NCI-H1694 (cell line): ENCODE measurements at regions not wholly inside any gene's neighbourhood (a gene's known extent, or its start where the extent isn't known, plus 50 kb on each side); places are given as distances from the start of the nearest gene placed in this dataset.

Experiments
- DNase-seq: peaks from one replicate; lab custom pipeline; 2025; lab: John Stamatoyannopoulos, UW

GRCh38 chr5:97591781-97592180 lies 408.7 kb upstream of the RIOK2 start:
- DNase-seq: no peak

GRCh38 chr5:97600486-97600885 lies 417.4 kb upstream of the RIOK2 start:
- DNase-seq: no peak

DNA sequence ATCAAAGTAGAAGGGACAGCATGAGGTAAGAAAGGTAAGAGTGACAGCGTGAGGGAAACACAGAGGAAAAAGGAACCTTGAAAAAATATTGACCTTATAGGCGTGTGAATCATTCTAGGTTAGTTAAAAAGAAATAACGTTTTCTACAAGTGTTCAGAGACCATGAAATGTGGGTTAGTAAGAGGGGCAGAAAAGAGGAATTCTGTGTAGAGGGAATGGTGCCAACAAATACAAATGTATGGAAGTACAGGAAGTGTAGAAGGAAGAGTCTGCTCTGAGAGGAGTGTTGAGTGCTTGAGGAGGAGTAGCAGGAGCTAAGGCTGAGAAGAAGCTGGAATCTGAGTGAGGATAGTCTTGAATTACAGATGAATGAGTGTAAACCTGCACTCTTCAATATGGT lies 418.6 kb upstream of the RIOK2 start:
- no peak for DNase-seq

DNA sequence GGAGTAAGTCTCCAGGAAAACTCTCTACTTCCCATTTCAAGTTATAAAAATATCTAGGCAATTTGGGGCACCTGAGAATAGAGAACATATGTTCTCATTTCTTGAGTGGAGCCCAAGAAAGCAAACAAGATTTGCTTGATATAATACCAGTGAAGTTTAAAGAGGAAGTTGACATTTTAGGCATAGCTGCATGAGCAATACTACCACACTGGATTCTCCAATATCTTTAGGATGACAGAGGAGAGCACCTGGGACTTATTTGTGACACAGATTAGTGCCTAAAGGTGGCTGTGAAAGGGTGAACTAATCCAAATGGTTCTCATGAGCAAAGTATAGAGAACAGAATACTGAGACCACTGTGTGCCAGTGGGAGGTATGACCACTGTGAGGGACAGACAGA lies 423.5 kb upstream of the RIOK2 start:
- no peak for DNase-seq

DNA sequence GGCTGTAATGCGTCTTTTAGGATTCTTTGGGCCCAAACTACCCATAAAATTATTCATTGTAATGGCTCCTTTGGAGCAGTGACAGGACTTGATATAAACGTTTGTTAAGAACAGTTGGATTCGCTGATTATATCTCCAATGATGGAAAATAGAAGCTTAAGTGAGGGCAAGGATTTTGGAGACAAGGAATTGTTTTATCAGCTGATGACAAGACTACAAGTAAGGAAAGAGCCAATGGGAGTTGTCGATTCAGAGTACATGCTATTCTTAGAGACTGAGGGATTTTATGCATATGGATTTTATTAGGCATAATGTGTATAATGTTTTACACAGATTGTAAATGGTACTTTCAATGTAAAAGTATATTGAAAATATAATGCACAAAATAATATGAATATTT lies 425.5 kb upstream of the RIOK2 start:
- DNase-seq: no peak

DNA sequence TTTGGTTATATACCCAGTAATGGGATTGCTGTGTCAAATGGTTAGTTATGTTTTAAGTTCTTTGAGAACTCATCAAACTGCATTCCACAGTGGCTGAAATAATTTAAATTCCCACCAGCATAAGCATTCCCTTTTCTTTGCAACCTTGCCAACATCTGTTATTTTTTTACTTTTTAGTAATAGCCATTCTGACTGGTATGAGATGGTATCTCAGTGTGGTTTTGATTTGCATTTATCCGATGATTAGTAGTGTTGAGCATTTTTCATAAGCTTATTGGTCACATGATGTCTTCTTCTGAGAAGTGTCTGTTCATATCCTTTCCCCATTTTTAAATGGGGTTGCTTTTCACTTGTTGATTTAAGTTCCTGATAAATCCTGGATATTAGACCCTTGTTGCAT lies 435.7 kb upstream of the RIOK2 start:
- no peak for DNase-seq

GRCh38 chr5:97623441-97623840 lies 440.4 kb upstream of the RIOK2 start:
- DNase-seq: no peak

DNA sequence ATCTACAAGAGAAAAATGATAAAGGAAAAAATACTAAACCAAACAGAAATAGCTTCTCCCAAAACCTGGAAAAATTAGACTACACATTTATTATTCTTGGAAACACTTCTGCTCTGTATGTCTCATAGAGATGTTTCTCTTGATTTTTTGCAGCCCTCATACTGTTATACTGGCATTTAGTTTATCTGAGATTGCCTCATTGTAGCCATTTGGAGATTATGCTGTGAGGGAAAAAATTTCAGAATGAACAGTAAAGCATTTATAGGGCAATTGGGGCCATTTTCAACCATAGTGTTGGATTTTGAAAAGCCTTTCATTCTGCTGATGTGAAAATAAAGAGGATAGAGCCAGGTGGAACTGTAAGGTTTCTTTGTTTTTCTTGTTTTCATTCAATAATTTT lies 441.8 kb upstream of the RIOK2 start:
- DNase-seq: no peak

DNA sequence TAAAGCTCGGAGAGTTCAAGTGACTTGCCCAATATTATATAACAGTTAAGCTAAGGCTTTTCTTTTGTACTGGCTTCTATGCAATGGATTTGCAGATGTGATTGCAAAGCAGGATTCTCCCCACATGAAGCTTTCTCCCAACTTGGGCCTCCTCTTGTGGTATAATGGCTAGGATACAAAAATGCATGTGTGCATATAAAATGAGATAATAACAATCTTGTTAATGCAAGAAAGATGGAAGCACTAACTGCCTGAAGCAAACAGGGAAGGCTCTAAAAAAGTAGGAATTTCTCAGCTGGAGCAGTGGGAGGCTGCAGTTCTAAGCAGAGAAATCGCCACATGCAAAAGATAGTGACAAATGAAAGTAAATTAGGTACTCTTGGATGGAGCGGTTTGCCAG lies 444.2 kb upstream of the RIOK2 start:
- no peak for DNase-seq

- no peak for DNase-seq
Measured at GRCh38 chr5:97628031-97628430, 445.0 kb upstream of the RIOK2 start.

DNA sequence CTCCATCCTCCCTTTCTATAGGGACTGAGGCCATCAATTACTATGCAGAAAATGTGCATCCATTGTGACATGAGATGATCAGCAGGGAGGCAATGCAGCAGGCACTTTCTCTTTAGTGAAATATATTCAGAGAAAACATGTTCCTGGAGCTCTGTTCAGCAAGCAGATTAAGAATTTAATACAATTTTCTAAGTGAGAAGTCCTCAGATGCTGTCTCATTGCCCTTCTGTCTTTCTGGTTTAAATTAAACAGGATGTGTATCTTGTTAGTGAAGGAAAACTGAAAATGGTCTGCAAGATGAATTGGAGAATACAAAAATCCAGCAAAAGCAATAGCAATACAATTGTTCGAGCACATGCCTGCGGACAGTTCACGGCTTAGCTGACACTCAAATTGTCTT lies 445.8 kb upstream of the RIOK2 start:
- no peak for DNase-seq

GRCh38 chr5:97629276-97629675 lies 446.2 kb upstream of the RIOK2 start:
- DNase-seq: no peak

GRCh38 chr5:97635553-97635952 lies 452.5 kb upstream of the RIOK2 start:
- no peak for DNase-seq

DNA sequence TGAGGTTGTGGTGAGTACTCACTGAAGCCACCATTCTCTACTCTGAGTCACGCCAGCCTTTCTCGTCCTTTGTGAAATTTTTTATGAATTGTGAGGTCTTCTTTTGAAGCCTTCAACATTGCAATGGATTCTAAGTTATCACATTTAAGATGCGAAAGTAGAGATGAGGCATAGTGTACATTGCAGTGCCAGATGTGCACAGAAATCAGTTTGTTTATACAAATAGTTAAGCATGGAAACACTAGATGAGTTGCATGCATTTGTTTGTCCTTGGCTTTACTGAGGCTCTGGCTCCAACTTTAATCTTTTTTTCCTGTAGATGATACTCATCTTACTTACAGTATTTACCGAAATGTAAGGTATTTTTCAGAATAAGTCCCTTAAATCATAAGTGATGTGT lies 453.7 kb upstream of the RIOK2 start:
- no peak for DNase-seq

- DNase-seq: no peak
Measured at GRCh38 chr5:97641081-97641480, 458.0 kb upstream of the RIOK2 start.

GRCh38 chr5:97644206-97644605 lies 461.2 kb upstream of the RIOK2 start:
- DNase-seq: no peak

DNA sequence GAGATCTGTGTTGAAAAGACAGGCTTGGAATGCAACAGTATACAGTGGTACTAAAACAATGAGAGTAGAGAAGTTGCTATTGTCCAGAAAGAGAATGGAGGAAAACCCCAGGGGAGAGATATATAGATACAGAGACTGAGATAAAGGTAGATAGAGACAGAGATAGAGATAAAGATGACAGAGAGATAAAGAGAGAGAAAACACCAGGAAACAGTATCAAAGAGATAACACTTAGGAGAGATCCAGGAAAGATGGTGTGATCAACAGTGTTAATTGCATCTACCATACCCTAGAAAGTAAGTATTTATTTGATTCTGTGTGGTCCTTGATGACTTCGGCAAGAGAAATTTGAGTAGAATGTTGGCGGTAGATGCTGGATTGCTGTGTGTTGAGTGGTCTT lies 461.8 kb upstream of the RIOK2 start:
- DNase-seq: no peak

DNA sequence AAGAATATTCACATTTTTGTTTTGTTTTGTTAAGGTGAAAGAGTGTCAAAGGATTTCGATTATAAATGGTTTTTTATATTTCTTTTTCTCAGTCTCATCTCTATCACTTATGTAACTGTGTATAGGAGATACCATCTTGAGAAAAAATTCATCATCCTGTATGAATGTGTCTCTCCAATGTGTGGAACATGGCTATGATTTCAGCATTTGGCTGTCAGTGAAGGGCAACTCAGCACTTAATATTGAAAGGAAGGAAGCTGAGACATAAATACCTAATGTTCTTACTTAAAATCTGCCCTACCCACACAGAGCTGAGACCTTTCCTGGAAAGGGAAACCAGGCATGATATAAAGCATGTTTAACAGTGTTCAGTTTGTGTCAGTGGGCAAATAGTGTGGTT lies 474.2 kb upstream of the RIOK2 start:
- no peak for DNase-seq

GRCh38 chr5:97658116-97658900 lies 475.3 kb upstream of the RIOK2 start:
- no peak for DNase-seq

GRCh38 chr5:97666783-97667182 lies 483.7 kb upstream of the RIOK2 start:
- DNase-seq: no peak

GRCh38 chr5:97670447-97670846 lies 487.4 kb upstream of the RIOK2 start:
- DNase-seq: no peak

DNA sequence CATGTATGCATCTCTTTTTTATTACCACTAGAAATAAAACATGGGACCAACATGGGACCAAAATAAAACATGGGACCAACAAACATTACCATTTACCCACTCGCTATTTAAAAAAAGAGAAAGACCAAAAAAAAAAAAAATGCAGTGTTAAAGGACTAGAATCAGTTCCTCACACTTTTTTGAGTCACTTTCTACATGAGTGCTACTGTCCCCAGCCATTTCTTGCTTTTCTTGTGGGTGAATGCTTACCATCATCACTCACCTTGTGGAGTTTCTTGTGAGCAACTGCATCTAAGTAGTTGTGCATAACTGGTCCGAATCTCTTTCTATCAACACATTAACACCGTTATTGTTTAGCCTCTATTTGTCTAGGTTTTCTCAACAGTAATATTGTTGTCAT lies 493.6 kb upstream of the RIOK2 start:
- no peak for DNase-seq

- no peak for DNase-seq
Measured at GRCh38 chr5:97694091-97694490, 511.0 kb upstream of the RIOK2 start.

DNA sequence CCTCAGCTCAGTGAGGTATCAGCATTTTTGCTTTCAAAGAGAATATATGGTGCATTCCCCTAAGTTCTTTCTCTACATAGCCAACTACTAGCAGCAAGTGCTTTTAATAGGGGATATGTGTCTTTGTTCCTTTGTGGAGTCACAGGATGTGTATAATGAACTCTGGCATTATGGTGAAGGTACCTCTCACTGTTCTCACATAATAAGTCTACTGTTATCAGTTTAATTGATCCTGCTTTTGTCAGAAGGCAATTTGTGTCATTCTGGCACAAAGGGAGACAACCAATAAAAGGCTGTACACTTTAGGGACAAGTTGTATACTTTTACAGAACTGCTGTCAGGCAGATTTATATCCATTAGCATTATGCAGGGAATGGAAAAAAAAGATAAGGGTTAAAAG lies 531.4 kb upstream of the RIOK2 start:
- DNase-seq: no peak

- DNase-seq: no peak
Measured at GRCh38 chr5:97726106-97726505, 543.1 kb upstream of the RIOK2 start.
